ENCODE measurements at regions not wholly inside any gene's neighbourhood (a gene's known extent, or its start where the extent isn't known, plus 50 kb on each side); places are given as distances from the start of the nearest gene placed in this dataset.

GRCh38 chr13:55062662-55063061 lies 2034.0 kb downstream of the OLFM4 start:
- H3K4me3 ChIP-seq: no peak overlapping the region
- H3K27me3 ChIP-seq: no peaks in the 10 kb centered on the region
- TF ChIP-seq CTCF (IDR thresholded peaks at IDR 0.05): no peak
- no peak for TF ChIP-seq POLR2AphosphoS5 (IDR thresholded peaks at IDR 0.05)
- no peak for TF ChIP-seq POLR2A (IDR thresholded peaks at IDR 0.05; ENCODE audit: low read depth)
- no peaks in the 10 kb centered on the region for H3K36me3 ChIP-seq
- H3K4me1 ChIP-seq: no peaks in the 10 kb centered on the region
- 91% methylated on average over 7 of the region's 7 CpGs for WGBS
- intact Hi-C loops (cut with DNase I): no loop called here
- no peak for DNase-seq (ENCODE audit: extremely low spot score)
- no peaks in the 10 kb centered on the region for H3K9me3 ChIP-seq
- no peak overlapping the region for H3K27ac ChIP-seq (replicated peaks in 1 of 4)

GRCh38 chr13:55067946-55068345 lies 2039.3 kb downstream of the OLFM4 start:
- intact Hi-C loops (cut with DNase I): no loop called here
- no peak for DNase-seq (ENCODE audit: extremely low spot score)
- Histone ChIP-seq H3K36me3 (no peaks in the 10 kb centered on the region), H3K27me3 (no peaks in the 10 kb centered on the region), H3K9me3 (no peaks in the 10 kb centered on the region), H3K4me3 (no peak overlapping the region), H3K27ac (replicated peaks in 1 of 4) (no peak overlapping the region), H3K4me1 (no peaks in the 10 kb centered on the region)
- TF ChIP-seq EP300 (IDR thresholded peaks at IDR 0.05): no peak
- 36% methylated on average over 1 of the region's 1 CpG for WGBS

DNA sequence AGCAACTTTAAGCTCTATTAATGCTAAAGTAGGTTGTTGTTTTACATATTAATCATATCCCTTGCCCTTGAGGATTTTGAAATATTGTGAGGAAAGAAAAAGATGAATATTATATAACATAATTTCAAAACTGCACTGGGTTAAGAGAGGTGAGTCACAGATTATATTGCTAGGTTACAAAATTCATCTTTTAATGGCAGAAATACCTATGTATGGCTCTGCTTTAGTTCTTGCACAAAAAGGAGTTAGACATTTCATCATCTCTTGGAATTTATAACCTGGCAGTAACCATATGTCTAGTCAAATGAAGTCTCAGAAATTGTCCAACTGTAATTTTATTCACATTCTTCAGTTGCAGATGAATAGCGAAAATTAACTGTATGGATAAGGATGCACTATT lies 2041.1 kb downstream of the OLFM4 start:
- Histone ChIP-seq H3K9me3 (no peaks in the 10 kb centered on the region), H3K27me3 (no peaks in the 10 kb centered on the region), H3K27ac (replicated peaks in 1 of 4) (no peak overlapping the region), H3K36me3 (no peaks in the 10 kb centered on the region), H3K4me1 (no peaks in the 10 kb centered on the region), H3K4me3 (no peak overlapping the region)
- DNase-seq (ENCODE audit: extremely low spot score): no peak
- intact Hi-C loops (cut with DNase I): no loop called here
- WGBS: 94% methylated on average over 1 of the region's 1 CpG
- TF ChIP-seq EP300 (IDR thresholded peaks at IDR 0.05): no peak
- no peak for TF ChIP-seq CTCF (IDR thresholded peaks at IDR 0.05)
- no peak for TF ChIP-seq POLR2A (IDR thresholded peaks at IDR 0.05; ENCODE audit: low read depth)
- no peak for TF ChIP-seq POLR2AphosphoS5 (IDR thresholded peaks at IDR 0.05)

- H3K4me1 ChIP-seq: no peaks in the 10 kb centered on the region
- H3K9me3 ChIP-seq: no peaks in the 10 kb centered on the region
- intact Hi-C loops (cut with DNase I): no loop called here
- TF ChIP-seq EP300 (IDR thresholded peaks at IDR 0.05): no peak
- no peak overlapping the region for H3K27ac ChIP-seq (replicated peaks in 1 of 4)
- WGBS: 100% methylated on average over 3 of the region's 3 CpGs
- H3K4me3 ChIP-seq: no peak overlapping the region
- DNase-seq (ENCODE audit: extremely low spot score): no peak
- no peaks in the 10 kb centered on the region for H3K27me3 ChIP-seq
- H3K36me3 ChIP-seq: no peaks in the 10 kb centered on the region
These were observed 2044.4 kb downstream of the OLFM4 start for GRCh38 chr13:55073000-55073399.

DNA sequence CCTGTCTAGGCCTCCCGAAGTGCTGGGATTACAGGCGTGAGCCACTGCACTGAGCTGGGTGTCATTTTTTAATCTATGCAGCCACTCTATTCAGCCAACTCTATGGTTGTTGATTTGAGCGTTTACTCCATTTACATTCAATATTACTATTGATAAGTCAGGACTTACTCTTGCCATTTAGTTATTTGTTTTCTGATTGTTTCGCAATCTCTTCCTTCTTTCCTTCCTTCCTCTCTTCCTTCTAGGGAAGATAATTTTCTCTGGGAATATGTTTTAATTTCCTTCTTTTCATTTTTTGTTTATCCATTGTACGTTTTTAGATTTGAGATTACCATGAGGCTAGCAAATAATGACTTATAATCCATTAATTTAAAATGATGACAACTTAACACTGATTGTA lies 2056.0 kb downstream of the OLFM4 start:
- no peak overlapping the region for H3K4me3 ChIP-seq
- no peak overlapping the region for H3K27ac ChIP-seq (replicated peaks in 1 of 4)
- no peaks in the 10 kb centered on the region for H3K4me1 ChIP-seq
- no peak for DNase-seq (ENCODE audit: extremely low spot score)
- intact Hi-C loops (cut with DNase I): no loop called here
- no peaks in the 10 kb centered on the region for H3K36me3 ChIP-seq
- H3K9me3 ChIP-seq: no peaks in the 10 kb centered on the region
- no peaks in the 10 kb centered on the region for H3K27me3 ChIP-seq
- 79% methylated on average over 5 of the region's 5 CpGs for WGBS
- TF ChIP-seq POLR2A (IDR thresholded peaks at IDR 0.05; ENCODE audit: low read depth) (no peak), CTCF (IDR thresholded peaks at IDR 0.05) (no peak), POLR2AphosphoS5 (IDR thresholded peaks at IDR 0.05) (no peak), EP300 (IDR thresholded peaks at IDR 0.05) (no peak)

DNA sequence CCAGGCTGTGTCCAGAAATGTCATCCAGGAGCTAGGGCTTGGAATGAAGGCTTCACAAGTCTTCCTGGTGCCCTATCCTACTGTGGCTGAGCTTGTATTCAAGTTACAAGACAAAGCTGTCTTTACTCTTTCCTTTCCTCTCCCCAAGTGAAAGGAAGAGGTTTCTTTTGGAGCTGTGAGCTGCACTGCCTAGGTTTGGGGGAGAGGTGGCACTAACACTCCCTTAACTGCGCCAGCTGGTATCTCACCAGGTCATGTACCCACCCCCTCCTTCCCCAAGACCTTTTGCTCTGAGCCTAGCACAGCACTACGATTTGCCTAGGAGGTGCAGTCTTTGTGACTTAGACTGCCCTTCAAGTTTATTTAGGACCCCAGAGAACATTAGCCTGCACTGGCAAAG lies 2053.6 kb upstream of the PRR20A start:
- Histone ChIP-seq H3K27me3 (no peaks in the 10 kb centered on the region), H3K9me3 (no peaks in the 10 kb centered on the region), H3K4me3 (no peak overlapping the region), H3K27ac (replicated peaks in 1 of 4) (no peak overlapping the region), H3K36me3 (no peaks in the 10 kb centered on the region), H3K4me1 (no peaks in the 10 kb centered on the region)
- TF ChIP-seq EP300 (IDR thresholded peaks at IDR 0.05) (no peak), POLR2A (IDR thresholded peaks at IDR 0.05; ENCODE audit: low read depth) (no peak), POLR2AphosphoS5 (IDR thresholded peaks at IDR 0.05) (no peak), CTCF (IDR thresholded peaks at IDR 0.05) (no peak)
- intact Hi-C loops (cut with DNase I): no loop called here
- no peak for DNase-seq (ENCODE audit: extremely low spot score)
- 75% methylated on average over 1 of the region's 2 CpGs for WGBS

Measured in esophagus muscularis mucosa (tissue), 4 donors.